ENCODE measurements at regions not wholly inside any gene's neighbourhood (a gene's known extent, or its start where the extent isn't known, plus 50 kb on each side); places are given as distances from the start of the nearest gene placed in this dataset.

GRCh38 chr12:93025145-93026103 is 96.3 kb upstream of the EEA1 start:
- peak; percentile 64 for ATAC-seq
- Mint-ChIP-seq H3K4me1 (no peaks in the 10 kb centered on the region), H3K27ac (no peak overlapping the region)

GRCh38 chr12:93027041-93027440 is 97.9 kb upstream of the EEA1 start:
- Mint-ChIP-seq H3K27ac (peak overlapping the region in 1 of 2 donors; percentile 86), H3K9me3 (peaks cover 0 to 8% of the 10 kb centered on the region in 2 donors), H3K4me3 (no peak overlapping the region), H3K4me1 (no peaks in the 10 kb centered on the region), H3K27me3 (peaks cover 10% of the 10 kb centered on the region)
- no peak for ATAC-seq
- no peak for DNase-seq

More at GRCh38 chr12:93025145-93026103, 96.3 kb upstream of the EEA1 start:
- Mint-ChIP-seq H3K4me3 (no peak overlapping the region), H3K27me3 (peaks cover 10% of the 10 kb centered on the region), H3K9me3 (peaks cover 0 to 6% of the 10 kb centered on the region in 2 donors)
- DNase-seq = no peak

GRCh38 chr12:93029091-93029490 is 100.0 kb upstream of the EEA1 start:
- Mint-ChIP-seq H3K9me3 (peaks cover 0 to 8% of the 10 kb centered on the region in 2 donors), H3K4me3 (no peak overlapping the region), H3K27ac (no peak overlapping the region), H3K4me1 (no peaks in the 10 kb centered on the region), H3K27me3 (peaks cover 11% of the 10 kb centered on the region)
- ATAC-seq (no peak), DNase-seq (no peak)

- H3K27ac Mint-ChIP-seq = no peak overlapping the region
Observed at GRCh38 chr12:93031028-93031427, 101.9 kb upstream of the EEA1 start.

GRCh38 chr12:93032758-93033157 is 103.7 kb upstream of the EEA1 start:
- DNase-seq = no peak
- no peak overlapping the region for H3K4me3 Mint-ChIP-seq
- H3K9me3 Mint-ChIP-seq = peaks cover 0 to 8% of the 10 kb centered on the region in 2 donors
- ATAC-seq = no peak
- no peaks in the 10 kb centered on the region for H3K4me1 Mint-ChIP-seq
- peaks cover 31% of the 10 kb centered on the region for H3K27me3 Mint-ChIP-seq
- H3K27ac Mint-ChIP-seq = no peak overlapping the region

More at GRCh38 chr12:93031028-93031427, 101.9 kb upstream of the EEA1 start:
- Mint-ChIP-seq H3K4me1 (no peaks in the 10 kb centered on the region), H3K27me3 (peaks cover 24% of the 10 kb centered on the region), H3K4me3 (no peak overlapping the region), H3K9me3 (peaks cover 0 to 8% of the 10 kb centered on the region in 2 donors)
- DNase-seq (no peak), ATAC-seq (no peak)

- Mint-ChIP-seq H3K4me1 (no peaks in the 10 kb centered on the region), H3K4me3 (no peak overlapping the region), H3K27ac (no peak overlapping the region), H3K9me3 (peaks cover 0 to 8% of the 10 kb centered on the region in 2 donors), H3K27me3 (peaks cover 22% of the 10 kb centered on the region)
- DNase-seq = no peak
- ATAC-seq = no peak
Observed at GRCh38 chr12:93033948-93034347, 104.9 kb upstream of the EEA1 start.

- ATAC-seq (no peak), DNase-seq (no peak)
- H3K9me3 Mint-ChIP-seq = no peaks in the 10 kb centered on the region
- peaks cover 20% of the 10 kb centered on the region for H3K27me3 Mint-ChIP-seq
- peak overlapping the region; percentile 6 to 23 for H3K27ac Mint-ChIP-seq
- H3K4me3 Mint-ChIP-seq = no peak overlapping the region
- H3K4me1 Mint-ChIP-seq = no peaks in the 10 kb centered on the region
Observed at GRCh38 chr12:93039062-93039461, 110.0 kb upstream of the EEA1 start.

GRCh38 chr12:93039930-93040329 is 110.8 kb upstream of the EEA1 start:
- H3K27me3 Mint-ChIP-seq = peaks cover 12% of the 10 kb centered on the region
- no peaks in the 10 kb centered on the region for H3K4me1 Mint-ChIP-seq
- no peak for DNase-seq
- no peak overlapping the region for H3K4me3 Mint-ChIP-seq
- no peaks in the 10 kb centered on the region for H3K9me3 Mint-ChIP-seq
- H3K27ac Mint-ChIP-seq = no peak overlapping the region
- no peak for ATAC-seq

- ATAC-seq = no peak
- Mint-ChIP-seq H3K4me3 (no peak overlapping the region), H3K9me3 (no peaks in the 10 kb centered on the region), H3K27me3 (peaks cover 8% of the 10 kb centered on the region), H3K27ac (no peak overlapping the region), H3K4me1 (no peaks in the 10 kb centered on the region)
- DNase-seq = no peak
Observed at GRCh38 chr12:93040367-93040766, 111.3 kb upstream of the EEA1 start.

- Mint-ChIP-seq H3K9me3 (peaks cover 0 to 3% of the 10 kb centered on the region in 2 donors), H3K4me1 (no peaks in the 10 kb centered on the region), H3K4me3 (no peak overlapping the region), H3K27ac (no peak overlapping the region), H3K27me3 (peaks cover 8% of the 10 kb centered on the region)
- ATAC-seq = no peak
- no peak for DNase-seq
Observed at GRCh38 chr12:93041416-93041815, 112.3 kb upstream of the EEA1 start.

- peak overlapping the region in 1 of 2 donors; percentile 84 for H3K27ac Mint-ChIP-seq
- H3K4me3 Mint-ChIP-seq = no peak overlapping the region
- no peaks in the 10 kb centered on the region for H3K4me1 Mint-ChIP-seq
- H3K9me3 Mint-ChIP-seq = peaks cover 3 to 6% of the 10 kb centered on the region in 2 donors
- H3K27me3 Mint-ChIP-seq = peaks cover 2% of the 10 kb centered on the region
- DNase-seq = no peak
- no peak for ATAC-seq
Observed at GRCh38 chr12:93042283-93042682, 113.2 kb upstream of the EEA1 start.

GRCh38 chr12:93042684-93043083 is 113.6 kb upstream of the EEA1 start:
- no peak overlapping the region for H3K4me3 Mint-ChIP-seq
- H3K27ac Mint-ChIP-seq = no peak overlapping the region
- ATAC-seq (no peak), DNase-seq (no peak)
- H3K9me3 Mint-ChIP-seq = peaks cover 6 to 7% of the 10 kb centered on the region in 2 donors
- H3K27me3 Mint-ChIP-seq = no peaks in the 10 kb centered on the region
- H3K4me1 Mint-ChIP-seq = no peaks in the 10 kb centered on the region

GRCh38 chr12:93043192-93043876 is 114.2 kb upstream of the EEA1 start:
- Mint-ChIP-seq H3K9me3 (peaks cover 6 to 7% of the 10 kb centered on the region in 2 donors), H3K27ac (no peak overlapping the region), H3K4me1 (no peaks in the 10 kb centered on the region), H3K4me3 (no peak overlapping the region), H3K27me3 (no peaks in the 10 kb centered on the region)
- ATAC-seq (no peak), DNase-seq (no peak)

GRCh38 chr12:93043877-93044209 is 114.7 kb upstream of the EEA1 start:
- DNase-seq (no peak), ATAC-seq (no peak)
- Mint-ChIP-seq H3K4me3 (no peak overlapping the region), H3K9me3 (peaks cover 6 to 7% of the 10 kb centered on the region in 2 donors), H3K4me1 (peaks cover 4% of the 10 kb centered on the region), H3K27ac (no peak overlapping the region), H3K27me3 (no peaks in the 10 kb centered on the region)

- Mint-ChIP-seq H3K27me3 (peaks cover 6% of the 10 kb centered on the region), H3K9me3 (peaks cover 6 to 7% of the 10 kb centered on the region in 2 donors), H3K4me1 (peaks cover 7% of the 10 kb centered on the region), H3K4me3 (no peak overlapping the region), H3K27ac (no peak overlapping the region)
- DNase-seq = no peak
- ATAC-seq = no peak
Observed at GRCh38 chr12:93047118-93047517, 118.0 kb upstream of the EEA1 start.

- DNase-seq = no peak
- no peak for ATAC-seq
- peaks cover 7% of the 10 kb centered on the region for H3K4me1 Mint-ChIP-seq
- H3K27ac Mint-ChIP-seq = no peak overlapping the region
- H3K4me3 Mint-ChIP-seq = no peak overlapping the region
- H3K9me3 Mint-ChIP-seq = peaks cover 6 to 7% of the 10 kb centered on the region in 2 donors
- peaks cover 13% of the 10 kb centered on the region for H3K27me3 Mint-ChIP-seq
Observed at GRCh38 chr12:93048656-93049055, 119.6 kb upstream of the EEA1 start.

All from stimulated activated naive CD8-positive, alpha-beta T cell treated with anti-CD3 and anti-CD28 coated beads, Interleukin-15, amount 100 ng/mL, for 72 hours (primary cell).